AG10803 (cell line): ENCODE measurements at regions not wholly inside any gene's neighbourhood (a gene's known extent, or its start where the extent isn't known, plus 50 kb on each side); places are given as distances from the start of the nearest gene placed in this dataset.
A peak's percentile ranks its signal among the peaks of the same experiment; 100 is the strongest.

Experiments
- DNase-seq: peaks from one replicate; pipeline ENCODE4 v3.0.0; 2010; ENCODE audit warnings: low read depth
- H3K4me3 ChIP-seq: 2 replicates; pipeline ENCODE4 v1.5.1; 2011; ENCODE audit warnings: mild to moderate bottlenecking, low read length, control low read depth
- CTCF ChIP-seq: conservative IDR thresholded peaks from 2 replicates; pipeline ENCODE4 v1.5.1; 2011; ENCODE audit warnings: mild to moderate bottlenecking, low read length, control low read depth, inconsistent platforms

- no peak overlapping the region for H3K4me3 ChIP-seq
- no peak for DNase-seq
- no peak for TF ChIP-seq CTCF
Observed at GRCh38 chr2:107027810-107028209, 141.8 kb upstream of the ST6GAL2 start.

GRCh38 chr2:107028661-107029060, 142.7 kb upstream of the ST6GAL2 start:
- TF ChIP-seq CTCF, result no peak
- no peak overlapping the region for H3K4me3 ChIP-seq
- DNase-seq, result no peak

GRCh38 chr2:107036293-107036692, 150.3 kb upstream of the ST6GAL2 start:
- no peak overlapping the region for H3K4me3 ChIP-seq
- no peak for TF ChIP-seq CTCF
- DNase-seq, result no peak

- H3K4me3 ChIP-seq, result no peak overlapping the region
- no peak for TF ChIP-seq CTCF
- no peak for DNase-seq
Observed at GRCh38 chr2:107062173-107062572, 176.2 kb upstream of the ST6GAL2 start.

- no peak for DNase-seq
- no peak overlapping the region for H3K4me3 ChIP-seq
- no peak for TF ChIP-seq CTCF
Observed at GRCh38 chr2:107062599-107063220, 176.7 kb upstream of the ST6GAL2 start.

- no peak for TF ChIP-seq CTCF
- no peak for DNase-seq
- no peak overlapping the region for H3K4me3 ChIP-seq
Observed at GRCh38 chr2:107063228-107063627, 177.3 kb upstream of the ST6GAL2 start.

GRCh38 chr2:107064750-107065149, 178.8 kb upstream of the ST6GAL2 start:
- H3K4me3 ChIP-seq, result no peak overlapping the region
- TF ChIP-seq CTCF, result no peak
- peak; percentile 7 for DNase-seq
